ENCODE measurements at regions not wholly inside any gene's neighbourhood (a gene's known extent, or its start where the extent isn't known, plus 50 kb on each side); places are given as distances from the start of the nearest gene placed in this dataset.
A peak's percentile ranks its signal among the peaks of the same experiment; 100 is the strongest.

GRCh38 chr12:98372340-98373024 lies 142.9 kb upstream of the TMPO start:
- DNase-seq (ENCODE audit: low read depth in 2 of 2, low spot score in 1 of 2): no peak

- no peak for DNase-seq (ENCODE audit: low read depth in 2 of 2, low spot score in 1 of 2)
Observed at GRCh38 chr12:98373025-98373554, 142.3 kb upstream of the TMPO start.

GRCh38 chr12:98374007-98374406 lies 141.4 kb upstream of the TMPO start:
- no peak for DNase-seq (ENCODE audit: low read depth in 2 of 2, low spot score in 1 of 2)

- DNase-seq (ENCODE audit: low read depth in 2 of 2, low spot score in 1 of 2): no peak
Observed at GRCh38 chr12:98379106-98379505, 136.3 kb upstream of the TMPO start.

GRCh38 chr12:98385641-98386040 lies 129.7 kb upstream of the TMPO start:
- no peak for DNase-seq (ENCODE audit: low read depth in 2 of 2, low spot score in 1 of 2)

DNA sequence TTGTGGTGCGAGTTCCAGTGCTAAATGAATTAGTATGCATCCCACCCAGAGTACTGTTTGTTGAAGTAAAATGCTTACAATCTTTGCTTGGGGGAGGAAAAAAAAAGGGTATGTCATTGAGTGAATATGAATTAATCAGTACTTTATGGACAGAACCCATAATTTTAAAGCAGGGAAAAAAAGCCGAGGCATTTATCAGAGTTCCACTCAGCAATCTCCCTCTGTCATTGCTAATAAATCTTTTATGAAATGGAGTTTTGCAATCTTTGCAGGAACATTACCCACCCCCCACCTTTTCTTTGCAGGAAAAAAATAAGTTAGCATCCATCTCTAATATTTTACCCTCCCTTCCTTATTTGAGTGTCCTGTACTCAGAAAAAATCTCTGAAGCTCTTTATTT lies 127.9 kb upstream of the TMPO start:
- DNase-seq (ENCODE audit: low read depth in 2 of 2, low spot score in 1 of 2): no peak

DNA sequence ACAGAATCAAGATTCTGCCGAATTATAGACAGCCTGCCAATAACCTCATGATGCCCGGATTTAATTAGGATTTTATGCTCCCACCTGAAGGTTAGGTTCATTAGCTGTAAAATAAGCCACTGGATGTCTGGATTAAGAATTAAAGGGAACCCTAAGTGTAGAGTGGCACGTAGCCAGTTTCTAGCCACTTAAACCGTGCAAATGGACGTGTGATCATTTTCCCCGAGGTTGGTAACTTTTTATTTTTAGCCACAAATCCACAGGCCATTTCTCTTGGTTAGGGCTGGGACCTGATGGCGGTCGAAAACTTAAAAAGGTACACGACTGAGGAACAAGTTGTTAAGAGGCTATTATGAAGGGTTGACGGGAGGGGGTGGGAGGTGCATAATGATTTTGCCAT lies 127.3 kb upstream of the TMPO start:
- DNase-seq (ENCODE audit: low read depth in 2 of 2, low spot score in 1 of 2): no peak

GRCh38 chr12:98389593-98389992 lies 125.8 kb upstream of the TMPO start:
- DNase-seq (ENCODE audit: low read depth in 2 of 2, low spot score in 1 of 2): no peak

DNA sequence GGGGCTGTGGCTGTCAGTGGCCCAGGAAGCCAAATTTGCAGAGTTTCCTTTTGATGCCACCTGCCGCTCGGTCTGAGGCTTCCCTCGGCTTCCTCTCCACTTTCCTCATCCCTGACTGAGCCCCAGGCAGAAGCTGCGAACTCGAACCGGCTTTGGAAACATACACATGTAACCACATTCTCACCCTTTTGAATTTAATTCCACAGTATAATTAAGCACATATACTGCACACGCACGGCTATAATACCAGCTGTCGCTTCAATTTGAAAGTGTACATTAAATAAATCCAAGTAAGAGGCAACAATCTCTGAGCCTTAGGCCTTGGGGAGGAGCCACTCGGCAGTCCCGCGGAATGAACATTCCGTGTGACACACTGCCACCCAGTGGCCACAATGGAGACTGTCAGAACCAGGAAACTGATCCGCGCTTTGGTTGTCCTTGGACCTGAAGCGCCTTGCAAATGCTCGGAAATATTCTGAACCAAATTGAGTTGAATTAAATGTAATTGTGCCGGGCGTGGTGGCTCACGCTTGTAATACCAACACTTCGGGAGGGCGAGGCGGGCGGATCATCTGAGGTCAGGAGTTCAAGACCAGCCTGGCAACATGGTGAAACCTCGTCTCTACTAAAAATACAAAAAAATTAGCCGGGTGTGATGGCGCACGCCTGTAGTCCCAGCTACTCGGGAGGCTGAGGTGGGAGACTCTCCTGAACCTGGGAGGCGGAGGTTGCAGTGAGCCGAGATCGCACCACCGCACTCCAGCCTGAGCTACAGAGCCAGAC lies 117.9 kb upstream of the TMPO start:
- DNase-seq (ENCODE audit: low read depth in 2 of 2, low spot score in 1 of 2): peak; percentile 54 to 71

GRCh38 chr12:98399532-98399931 lies 115.9 kb upstream of the TMPO start:
- peak; percentile 46 to 60 for DNase-seq (ENCODE audit: low read depth in 2 of 2, low spot score in 1 of 2)

- DNase-seq (ENCODE audit: low read depth in 2 of 2, low spot score in 1 of 2): no peak
Observed at GRCh38 chr12:98401427-98401826, 114.0 kb upstream of the TMPO start.

DNA sequence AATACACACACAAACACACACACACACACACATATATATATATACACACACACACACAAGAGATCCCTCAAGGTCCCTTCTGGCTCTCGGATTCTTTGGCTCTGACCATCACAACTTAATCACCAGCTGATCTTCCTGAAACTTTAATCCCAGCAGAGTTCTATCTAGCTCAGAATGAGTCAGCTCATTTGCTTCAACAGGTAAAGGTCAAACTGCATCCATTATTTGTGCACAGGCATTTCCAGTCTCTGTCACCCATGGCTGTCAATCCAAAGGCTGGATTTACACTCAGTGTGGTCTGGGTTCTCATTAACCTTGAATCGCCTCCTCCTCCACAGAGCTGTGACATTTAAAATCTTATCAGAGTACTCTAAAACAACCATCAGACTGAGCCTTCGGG lies 113.3 kb upstream of the TMPO start:
- no peak for DNase-seq (ENCODE audit: low read depth in 2 of 2, low spot score in 1 of 2)

GRCh38 chr12:98402671-98403070 lies 112.7 kb upstream of the TMPO start:
- no peak for DNase-seq (ENCODE audit: low read depth in 2 of 2, low spot score in 1 of 2)

- no peak for DNase-seq (ENCODE audit: low read depth in 2 of 2, low spot score in 1 of 2)
Observed at GRCh38 chr12:98403385-98403784, 112.0 kb upstream of the TMPO start.

- DNase-seq (ENCODE audit: low read depth in 2 of 2, low spot score in 1 of 2): no peak
Observed at GRCh38 chr12:98403936-98404335, 111.5 kb upstream of the TMPO start.

DNA sequence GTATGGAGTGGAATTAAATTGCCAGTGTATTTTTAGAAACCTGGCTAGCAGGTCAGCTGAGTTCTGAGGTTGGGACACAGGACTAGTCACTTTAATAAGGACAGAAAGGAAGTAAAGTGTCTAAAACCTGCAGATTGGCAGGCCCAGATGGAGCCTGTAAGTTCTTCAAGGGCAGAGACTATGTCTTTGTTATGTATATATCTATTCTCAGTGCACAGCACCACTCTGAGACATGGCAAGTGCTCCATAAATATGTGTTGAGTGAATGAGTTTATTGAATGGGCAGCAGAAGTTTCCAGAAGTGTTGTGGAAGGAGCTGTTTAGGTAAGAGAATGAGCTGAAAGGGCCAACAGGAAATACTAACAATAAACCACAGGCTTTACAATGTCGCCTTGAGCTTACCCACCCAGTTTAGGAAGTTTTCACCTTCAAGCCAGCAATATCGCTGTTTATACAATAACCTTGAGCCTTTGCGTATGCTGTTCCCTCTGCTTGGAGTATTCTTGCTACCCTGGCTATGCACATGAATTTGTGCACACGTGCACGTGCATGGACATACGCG lies 109.5 kb upstream of the TMPO start:
- no peak for DNase-seq (ENCODE audit: low read depth in 2 of 2, low spot score in 1 of 2)

DNA sequence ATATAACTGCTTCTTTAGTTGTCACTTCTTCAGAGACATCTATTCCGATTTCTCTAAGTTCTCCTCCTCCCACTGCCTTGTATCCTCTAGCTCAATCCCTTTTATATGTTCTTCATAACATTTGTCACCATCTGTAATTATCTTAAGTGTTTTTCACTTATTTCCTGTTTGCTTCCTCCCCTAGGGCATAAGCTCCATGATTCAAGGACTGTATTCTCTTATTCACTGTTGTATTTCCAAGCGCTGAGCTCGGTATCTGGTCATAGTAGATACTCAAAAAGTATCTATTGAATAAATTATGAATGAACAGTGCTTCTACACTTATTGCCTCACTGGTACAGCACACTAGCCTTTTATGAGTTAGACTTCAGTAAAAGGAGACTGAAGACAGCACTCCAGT lies 109.0 kb upstream of the TMPO start:
- no peak for DNase-seq (ENCODE audit: low read depth in 2 of 2, low spot score in 1 of 2)

DNA sequence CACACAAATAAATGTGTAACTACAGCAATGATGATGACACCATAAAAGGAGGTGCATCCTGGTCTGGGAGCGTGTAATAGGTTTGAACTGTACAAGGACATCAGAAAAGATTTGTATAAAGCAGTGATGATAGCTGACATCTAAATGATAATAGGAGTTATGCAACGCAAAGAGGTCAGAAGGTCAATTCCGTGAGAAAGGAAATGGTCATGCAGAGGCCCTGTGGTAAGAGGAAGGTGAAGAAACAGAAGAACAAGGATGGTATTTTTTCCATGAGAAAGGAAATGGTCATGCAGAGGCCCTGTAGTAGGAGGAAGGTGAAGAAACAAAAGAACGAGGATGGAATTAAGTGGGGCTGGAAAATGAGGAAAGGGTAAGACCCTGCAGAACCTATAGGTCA lies 106.7 kb upstream of the TMPO start:
- DNase-seq (ENCODE audit: low read depth in 2 of 2, low spot score in 1 of 2): no peak

- DNase-seq (ENCODE audit: low read depth in 2 of 2, low spot score in 1 of 2): no peak
Observed at GRCh38 chr12:98409548-98409947, 105.8 kb upstream of the TMPO start.

DNA sequence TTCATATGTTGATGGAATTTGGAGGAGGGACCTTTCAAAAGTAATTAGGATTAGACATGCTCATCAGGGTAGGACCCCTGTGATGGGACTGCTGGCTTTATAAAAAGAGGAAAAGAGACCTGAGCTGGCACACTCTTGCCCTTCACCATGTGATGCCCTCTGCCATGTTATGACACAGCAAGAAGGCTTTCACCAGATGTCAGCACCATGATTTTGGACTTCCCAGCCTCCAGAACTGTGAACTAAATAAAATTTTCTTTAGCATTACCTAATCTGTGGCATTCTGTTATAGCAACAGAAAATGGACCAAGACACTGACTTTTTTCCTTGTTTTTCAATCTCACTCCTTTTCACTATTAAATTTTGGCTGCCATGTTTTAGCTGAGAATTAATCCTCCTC lies 105.0 kb upstream of the TMPO start:
- DNase-seq (ENCODE audit: low read depth in 2 of 2, low spot score in 1 of 2): no peak

DNA sequence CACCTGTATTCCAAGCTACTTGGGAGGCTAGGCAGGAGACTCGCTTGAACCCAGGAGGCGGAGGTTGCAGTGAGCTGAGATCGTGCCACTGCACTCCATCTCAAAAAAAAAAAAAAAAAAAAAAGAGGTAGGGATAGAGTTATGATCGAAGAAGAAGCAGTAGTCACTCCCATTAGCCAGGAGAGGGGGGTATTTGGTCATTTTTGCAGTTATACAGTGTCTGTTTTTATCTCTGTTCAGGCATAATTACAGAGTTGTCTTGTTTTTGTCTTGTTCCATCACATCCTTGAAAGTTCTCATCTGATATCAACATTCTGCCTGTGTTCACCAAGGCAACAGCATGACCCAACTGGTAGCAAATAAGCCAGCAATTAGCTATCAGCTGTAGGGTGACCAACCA lies 98.5 kb upstream of the TMPO start:
- no peak for DNase-seq (ENCODE audit: low read depth in 2 of 2, low spot score in 1 of 2)

DNA sequence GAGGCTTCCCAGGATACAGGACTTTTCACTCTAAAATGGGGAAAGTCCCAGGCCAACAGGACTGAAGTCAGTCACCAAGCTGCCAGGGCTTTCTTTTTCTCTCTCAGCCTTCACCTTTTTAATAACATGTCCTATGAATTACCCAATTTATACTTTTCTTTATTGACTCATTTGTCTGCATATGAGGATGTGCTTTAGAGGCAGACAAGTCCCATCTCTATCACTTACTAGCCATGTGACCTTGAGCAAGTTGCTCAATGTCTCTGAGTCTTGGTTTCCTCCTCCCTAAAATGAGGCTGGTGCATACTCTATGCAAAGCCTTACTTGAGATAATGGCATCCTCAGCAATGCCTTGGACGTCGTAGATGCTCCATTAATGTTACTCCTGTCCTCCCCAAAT lies 98.1 kb upstream of the TMPO start:
- no peak for DNase-seq (ENCODE audit: low read depth in 2 of 2, low spot score in 1 of 2)
